ENCODE measurements at regions not wholly inside any gene's neighbourhood (a gene's known extent, or its start where the extent isn't known, plus 50 kb on each side); places are given as distances from the start of the nearest gene placed in this dataset.

DNA sequence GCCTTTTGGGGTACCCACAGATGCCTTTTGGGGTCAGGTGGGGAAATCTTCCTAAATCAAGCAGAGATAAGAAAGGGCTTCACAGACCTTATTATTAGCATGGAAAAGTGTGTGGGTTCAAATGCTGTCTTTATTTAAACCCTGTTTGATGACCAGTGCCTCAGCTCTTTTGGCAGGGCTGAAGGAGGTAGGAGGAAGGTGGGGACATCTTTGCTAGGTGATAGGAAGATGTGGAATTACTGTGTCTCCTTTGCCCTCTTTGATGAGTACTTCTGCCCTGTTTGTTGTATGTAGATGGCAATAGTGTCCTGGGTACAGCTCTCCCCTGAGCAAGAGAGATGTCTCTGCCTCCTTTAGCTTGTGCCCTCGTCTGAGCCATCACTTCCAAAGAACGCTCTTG lies 333.3 kb upstream of the ROPN1 start:
- ChIA-PET POLR2A (no interaction called here), CTCF (no interaction called here)
- no peak overlapping the region for H2AFZ ChIP-seq (ENCODE audit: low read depth, low read length)
- intact Hi-C loops (cut with micrococcal nuclease), result no loop called here
- H3K27ac ChIP-seq (ENCODE audit: insufficient read depth, low read depth, low read length), result no peak overlapping the region
- no peak for TF ChIP-seq FOS (IDR thresholded peaks at IDR 0.05; ENCODE audit: borderline replicate concordance, insufficient read depth, low read length)
- no peak for TF ChIP-seq CTCF (IDR thresholded peaks at IDR 0.05; ENCODE audit: extremely low read depth in 1 of 2, insufficient read depth in 1 of 2, low read depth in 1 of 2, low read length in 2 of 2)
- no peak for TF ChIP-seq POLR2A (IDR thresholded peaks at IDR 0.05; ENCODE audit: low read depth, low read length)
- no peak for TF ChIP-seq POLR2AphosphoS5 (IDR thresholded peaks at IDR 0.05; ENCODE audit: insufficient read depth, low read depth, low read length)
- no peak for TF ChIP-seq MYC (IDR thresholded peaks at IDR 0.05; ENCODE audit: low read depth, low read length)
- no peak for TF ChIP-seq GATA2 (IDR thresholded peaks at IDR 0.05; ENCODE audit: insufficient read depth, insufficient read length, low read depth, low read length)
- no peak for TF ChIP-seq EZH2 (IDR thresholded peaks at IDR 0.05; ENCODE audit: borderline replicate concordance, low read depth, low read length, severe bottlenecking)
- TF ChIP-seq JUN (IDR thresholded peaks at IDR 0.05; ENCODE audit: borderline replicate concordance, insufficient read depth, insufficient read length, low read depth), result no peak
- TF ChIP-seq, protein P1, sequence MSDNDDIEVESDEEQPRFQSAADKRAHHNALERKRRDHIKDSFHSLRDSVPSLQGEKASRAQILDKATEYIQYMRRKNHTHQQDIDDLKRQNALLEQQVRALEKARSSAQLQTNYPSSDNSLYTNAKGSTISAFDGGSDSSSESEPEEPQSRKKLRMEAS (IDR thresholded peaks at IDR 0.05; ENCODE audit: insufficient read depth, insufficient read length), result no peak
- DNase-seq (ENCODE audit: low read depth, low spot score) (no peak), FAIRE-seq (no peak)
- H3K9ac ChIP-seq (replicated peaks; ENCODE audit: extremely low read depth, insufficient read depth, low read length), result no peak overlapping the region
- H3K9me1 ChIP-seq (replicated peaks; ENCODE audit: control insufficient read depth, extremely low read depth, insufficient read depth, low read length), result no peaks in the 10 kb centered on the region
- no peaks in the 10 kb centered on the region for H3K4me1 ChIP-seq (ENCODE audit: control insufficient read depth, extremely low read depth, insufficient read depth, low read length)
- no peaks in the 10 kb centered on the region for H3K79me2 ChIP-seq (ENCODE audit: control insufficient read depth, insufficient read depth, low read length)
- H3K27me3 ChIP-seq (ENCODE audit: control insufficient read depth in 2 of 2, insufficient read depth in 2 of 2, low read length in 2 of 2), result peaks cover 5 to 14% of the 10 kb centered on the region in 2 experiments
- H3K9me3 ChIP-seq (replicated peaks; ENCODE audit: control insufficient read depth, insufficient read depth, low read length), result no peaks in the 10 kb centered on the region
- dilution Hi-C loops (cut with MboI; ENCODE audit: extremely low pct_ligation_motif_present, low sequenced_read_pairs), result no loop called here
- no peaks in the 10 kb centered on the region for H4K20me1 ChIP-seq (replicated peaks; ENCODE audit: control insufficient read depth, extremely low read depth, insufficient read depth, low read length)
- no TSS peak for BruUV-seq (replicated peaks)
- no peaks in the 10 kb centered on the region for H3K36me3 ChIP-seq (ENCODE audit: control insufficient read depth in 2 of 2, extremely low read depth in 1 of 2, insufficient read depth in 2 of 2, low read length in 2 of 2)
- no peak overlapping the region for H3K4me2 ChIP-seq (ENCODE audit: insufficient read depth, low read length)
- no peak overlapping the region for H3K4me3 ChIP-seq (replicated peaks in 1 of 3; ENCODE audit: insufficient read depth in 1 of 3, low read depth in 1 of 3, low read length in 3 of 3)
